ENCODE measurements at regions not wholly inside any gene's neighbourhood (a gene's known extent, or its start where the extent isn't known, plus 50 kb on each side); places are given as distances from the start of the nearest gene placed in this dataset.

DNA sequence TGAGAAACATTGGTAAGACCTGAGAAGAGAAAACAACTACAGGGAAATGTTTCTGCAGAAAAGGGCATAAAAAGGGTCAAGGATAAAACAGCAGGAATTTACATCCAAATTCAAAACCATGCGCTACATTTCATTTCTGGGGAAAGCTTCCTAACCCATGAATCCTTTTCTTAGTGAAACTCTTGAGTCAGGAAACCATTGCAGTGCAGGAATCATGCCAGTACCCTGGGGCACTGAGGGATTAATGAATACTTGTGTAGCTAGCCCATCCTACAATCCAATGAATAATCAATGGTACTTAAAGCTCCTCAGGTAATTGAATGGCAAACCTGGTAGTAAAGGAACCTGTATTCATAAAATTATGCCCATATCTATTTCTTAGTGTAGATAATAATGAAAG, 580.5 kb downstream of the TLE1 start (continued):
- TF ChIP-seq RAD21 (IDR thresholded peaks at IDR 0.05 in 1 of 2, conservative IDR thresholded peaks at IDR 0.05 in 1 of 2; ENCODE audit: low read depth in 2 of 2, low read length in 2 of 2) (no peak), CEBPB (IDR thresholded peaks at IDR 0.05; ENCODE audit: low read depth, low read length) (no peak), CREB1 (IDR thresholded peaks at IDR 0.05) (no peak), EGR1 (IDR thresholded peaks at IDR 0.05; ENCODE audit: borderline replicate concordance, low read depth, low read length) (no peak), SUZ12 (IDR thresholded peaks at IDR 0.05; ENCODE audit: low read length) (no peak), EZH2 (IDR thresholded peaks at IDR 0.05; ENCODE audit: low read depth, low read length, severe bottlenecking) (no peak)
- TF ChIP-seq, protein P1, sequence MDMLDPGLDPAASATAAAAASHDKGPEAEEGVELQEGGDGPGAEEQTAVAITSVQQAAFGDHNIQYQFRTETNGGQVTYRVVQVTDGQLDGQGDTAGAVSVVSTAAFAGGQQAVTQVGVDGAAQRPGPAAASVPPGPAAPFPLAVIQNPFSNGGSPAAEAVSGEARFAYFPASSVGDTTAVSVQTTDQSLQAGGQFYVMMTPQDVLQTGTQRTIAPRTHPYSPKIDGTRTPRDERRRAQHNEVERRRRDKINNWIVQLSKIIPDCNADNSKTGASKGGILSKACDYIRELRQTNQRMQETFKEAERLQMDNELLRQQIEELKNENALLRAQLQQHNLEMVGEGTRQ (IDR thresholded peaks at IDR 0.05; ENCODE audit: low read length) = no peak
